ENCODE measurements at regions not wholly inside any gene's neighbourhood (a gene's known extent, or its start where the extent isn't known, plus 50 kb on each side); places are given as distances from the start of the nearest gene placed in this dataset.

DNA sequence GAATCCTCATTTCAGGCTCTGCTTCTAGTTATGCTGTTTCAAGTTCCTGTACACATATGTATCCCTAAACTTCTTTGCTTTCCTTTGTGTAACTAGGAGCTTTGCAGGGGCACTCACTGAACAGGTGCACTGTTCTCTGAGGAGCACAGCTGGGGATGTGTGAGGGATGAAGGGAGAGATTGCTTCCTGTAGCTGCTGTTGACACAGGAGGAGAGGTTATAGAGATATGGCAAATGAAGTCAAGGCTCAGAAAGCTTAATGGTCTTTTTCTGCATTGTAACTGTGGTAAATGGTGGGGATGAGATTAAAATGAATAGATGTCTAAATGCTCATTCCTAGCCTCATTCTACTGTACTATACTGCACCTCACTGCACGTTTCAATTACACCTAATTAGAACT, 454.3 kb downstream of the BTBD3 start:
- no peak for DNase-seq (ENCODE audit: low spot score)

DNA sequence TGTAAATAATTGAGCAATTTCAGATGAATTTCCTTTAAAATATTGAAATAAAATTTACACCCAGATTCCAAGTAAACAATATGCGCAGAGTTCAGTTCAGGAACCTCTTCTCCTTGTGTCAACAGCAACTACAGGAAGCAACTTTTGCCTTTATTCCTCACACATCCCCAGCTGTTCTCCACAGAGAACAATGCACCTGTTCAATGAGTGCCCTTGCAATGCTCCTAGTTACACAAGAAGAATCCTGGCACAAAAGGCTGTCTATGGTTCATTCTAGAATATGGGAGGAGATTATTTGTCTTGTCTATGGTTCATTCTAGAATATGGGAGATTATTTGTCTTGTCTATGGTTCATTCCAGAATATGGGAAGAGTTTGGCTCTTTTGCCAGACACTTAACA, 454.9 kb downstream of the BTBD3 start:
- no peak for DNase-seq (ENCODE audit: low spot score)

DNA sequence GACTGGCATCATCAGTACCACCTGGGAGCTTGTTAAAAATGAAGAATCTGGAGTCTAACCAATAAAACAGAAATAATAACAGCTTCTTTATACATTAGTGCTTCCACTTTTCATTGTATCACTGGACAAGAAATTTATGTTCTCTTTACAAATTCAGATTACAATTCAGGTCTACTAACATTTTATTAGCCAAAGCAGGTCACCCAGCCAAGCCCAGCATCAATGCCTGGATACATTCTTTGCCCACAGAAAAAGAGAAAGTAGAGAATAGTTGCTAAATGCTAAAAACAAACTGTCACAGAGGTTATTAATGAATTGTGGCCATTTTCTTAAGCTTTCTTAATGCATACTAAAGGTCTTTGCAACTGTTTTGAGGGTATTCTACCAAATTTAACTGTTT, 458.3 kb downstream of the BTBD3 start:
- DNase-seq (ENCODE audit: low spot score) = no peak

DNA sequence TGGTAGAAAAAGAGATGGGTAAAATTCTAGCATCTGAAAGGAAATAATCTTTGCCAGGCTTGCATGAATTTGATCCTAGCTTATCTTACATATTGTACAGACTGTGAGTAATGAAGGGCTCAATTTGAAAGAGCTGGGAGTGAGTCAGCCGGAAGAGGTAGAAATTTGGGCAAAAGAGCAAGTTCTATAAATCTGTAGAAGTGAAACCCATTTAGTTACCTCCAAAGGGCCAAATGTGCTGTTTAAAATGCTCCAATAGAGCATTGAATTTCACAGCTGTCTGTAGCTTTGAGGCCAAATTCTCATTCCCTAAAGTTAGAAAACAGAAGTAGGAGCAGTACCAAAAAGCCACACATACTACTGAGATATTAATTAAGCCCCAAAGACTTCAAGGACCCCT, 466.1 kb downstream of the BTBD3 start:
- DNase-seq (ENCODE audit: low spot score) = no peak

DNA sequence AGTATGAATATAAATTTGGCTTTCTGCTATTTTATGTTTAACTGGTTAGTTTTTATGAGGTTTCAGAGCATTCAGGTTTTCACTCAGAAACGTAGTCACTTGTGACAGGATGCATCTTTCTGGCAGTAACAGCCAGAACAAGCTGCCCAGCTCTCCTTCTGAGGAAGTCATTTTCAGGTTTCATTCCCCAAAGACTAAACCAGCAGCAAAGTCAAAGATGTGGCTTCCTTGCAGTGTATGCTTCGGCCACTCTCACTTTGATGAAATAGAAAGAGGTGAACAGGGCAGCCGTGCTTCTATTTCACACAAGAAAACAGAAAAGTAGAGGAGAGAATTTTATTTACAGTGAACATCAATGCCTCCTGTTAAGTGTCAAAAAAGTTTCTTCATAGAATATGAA, 469.1 kb downstream of the BTBD3 start:
- DNase-seq (ENCODE audit: low spot score) = no peak

DNA sequence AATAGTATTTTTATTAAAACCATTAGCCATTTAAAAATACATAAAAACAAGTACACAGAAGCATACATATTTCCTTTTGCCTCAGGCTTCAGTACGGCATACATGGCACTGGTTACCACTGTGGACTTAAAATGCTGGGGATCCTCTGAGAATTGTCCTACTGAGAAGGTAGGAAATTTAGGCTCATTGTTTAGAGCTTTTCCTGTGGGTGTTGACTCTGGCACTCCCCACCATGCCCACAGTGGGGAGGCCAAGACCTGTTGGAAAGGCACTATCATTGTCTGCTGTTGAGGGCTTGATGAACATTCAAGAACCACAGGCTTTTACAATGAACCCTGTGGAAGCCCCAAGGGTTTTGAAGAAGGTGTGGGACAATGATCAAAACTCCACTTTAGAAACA, 473.4 kb downstream of the BTBD3 start:
- DNase-seq (ENCODE audit: low spot score) = no peak

DNA sequence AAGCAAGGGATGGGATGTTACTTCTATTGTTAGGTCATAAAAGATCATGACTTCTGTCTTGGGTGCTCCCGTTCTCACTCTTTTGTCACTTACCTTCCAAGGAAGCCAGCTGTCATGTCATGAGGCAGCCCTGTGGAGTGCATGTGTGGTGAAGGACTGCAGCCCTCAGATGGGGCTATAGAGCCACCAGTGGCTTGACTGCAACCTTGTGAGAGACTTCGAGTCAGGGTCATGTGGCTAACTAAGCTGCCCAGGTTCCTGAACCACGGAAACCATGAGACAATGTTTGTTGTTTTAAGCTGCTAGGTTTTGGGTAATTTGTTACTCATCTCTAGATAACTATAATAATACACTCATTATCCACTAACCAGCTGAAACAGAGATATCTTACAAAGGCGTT, 477.1 kb downstream of the BTBD3 start:
- no peak for DNase-seq (ENCODE audit: low spot score)

DNA sequence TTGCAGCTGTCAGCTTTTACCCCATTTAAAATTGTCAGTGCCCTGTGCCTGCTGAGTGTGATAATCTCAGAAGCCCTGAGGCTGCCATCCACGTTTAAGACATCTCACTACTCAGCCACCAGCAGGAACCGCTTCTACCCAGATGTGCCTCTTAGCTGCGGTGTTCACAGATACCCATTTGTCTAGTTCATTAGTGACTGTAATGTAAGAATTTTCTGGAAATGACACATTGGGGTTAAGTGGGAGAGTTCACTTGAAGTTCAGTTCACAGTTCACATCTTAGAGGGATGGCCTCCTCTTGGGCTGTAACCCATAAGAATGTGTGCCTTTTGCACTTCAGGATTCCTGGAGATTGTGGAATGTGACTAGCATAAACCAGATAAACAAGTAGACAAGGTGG, 477.7 kb downstream of the BTBD3 start:
- DNase-seq (ENCODE audit: low spot score) = no peak

DNA sequence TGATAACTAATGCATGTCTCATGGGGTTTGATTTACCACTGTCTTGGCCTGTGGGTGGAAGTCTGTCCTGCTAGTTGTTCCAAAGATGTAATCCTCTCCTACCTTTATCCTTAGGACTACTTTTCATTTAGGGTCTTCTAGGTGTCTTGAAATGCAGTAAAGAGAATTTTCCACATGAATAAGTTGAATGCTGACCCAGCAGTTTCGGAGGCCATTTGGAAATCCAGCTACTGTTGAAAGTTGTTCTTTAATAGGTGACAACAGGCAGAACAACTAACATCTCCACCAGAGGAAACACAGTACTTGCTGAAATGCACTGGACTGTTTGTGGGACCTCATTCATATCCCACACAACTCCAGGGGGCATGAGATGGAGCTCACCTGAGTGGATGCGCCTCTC, 478.1 kb downstream of the BTBD3 start:
- no peak for DNase-seq (ENCODE audit: low spot score)

DNA sequence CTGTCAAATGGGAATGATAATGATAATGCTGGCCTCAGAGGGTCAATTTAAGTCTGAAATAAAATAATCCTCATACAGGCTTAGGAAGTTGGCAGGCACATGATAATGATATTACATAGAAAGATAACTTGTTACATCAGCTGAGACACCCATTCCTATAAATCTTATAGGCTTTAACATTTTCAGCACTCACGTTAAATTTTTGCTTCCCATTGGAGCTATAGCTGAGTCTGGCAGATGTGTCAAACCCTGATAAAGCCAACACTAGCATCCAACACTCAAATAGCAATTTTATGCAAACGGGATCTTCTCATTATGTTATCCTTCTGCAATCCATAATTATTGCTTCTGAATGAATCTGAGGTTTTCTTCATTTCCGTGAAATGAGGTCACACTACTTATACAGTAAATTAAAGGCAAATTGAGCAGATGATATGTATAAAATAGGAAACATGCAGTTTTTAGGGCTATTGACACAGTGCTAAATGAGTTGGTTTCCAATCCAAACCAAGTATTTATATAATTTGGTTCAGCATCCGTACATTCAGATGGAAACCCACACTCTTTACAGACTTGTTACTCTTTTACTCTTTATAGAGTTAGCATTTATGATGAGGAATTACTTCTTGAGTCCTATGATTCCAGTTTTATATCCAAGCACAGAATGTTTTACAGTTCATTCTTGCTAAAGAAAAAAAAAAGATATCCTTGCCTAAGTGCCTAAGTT, 481.6 kb downstream of the BTBD3 start:
- no peak for DNase-seq (ENCODE audit: low spot score)

DNA sequence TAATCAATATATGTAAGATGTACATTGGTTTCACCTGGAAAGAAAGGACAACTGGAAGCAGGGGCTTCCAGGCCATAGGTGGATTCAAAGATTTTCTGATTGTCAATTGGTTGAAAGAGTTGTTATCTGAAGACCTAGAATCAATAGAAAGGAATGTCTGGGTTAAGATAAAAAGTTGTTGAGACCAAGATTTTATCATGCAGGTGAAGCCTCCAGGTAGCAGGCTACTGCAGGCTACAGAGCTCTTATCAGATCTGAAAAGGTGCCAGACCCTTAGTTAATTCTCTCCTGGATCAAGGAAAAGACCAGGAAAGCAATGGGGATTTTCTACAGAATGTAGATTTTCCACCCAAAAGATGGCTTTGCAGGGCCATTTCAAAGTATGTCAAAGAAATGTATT, 487.2 kb downstream of the BTBD3 start:
- DNase-seq (ENCODE audit: low spot score) = no peak

DNA sequence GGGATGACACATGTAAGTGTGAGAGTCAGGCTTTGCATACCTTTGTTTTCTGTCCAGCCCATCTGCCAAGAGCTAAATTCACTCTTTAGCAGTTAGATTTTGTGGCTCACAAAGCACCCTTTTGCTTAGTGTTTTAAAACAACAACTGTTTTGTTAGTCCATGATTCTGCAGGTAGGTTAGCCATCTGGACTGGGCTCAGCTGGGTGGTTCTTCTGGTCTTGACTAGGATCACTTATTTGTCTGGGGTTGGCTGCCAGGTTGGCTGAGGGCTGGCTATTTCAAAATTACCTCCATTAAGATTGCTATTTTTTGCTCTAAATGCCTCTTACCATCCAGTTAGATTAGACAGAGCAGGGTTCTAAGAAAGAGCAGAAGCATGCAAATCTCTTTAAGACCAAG, 489.3 kb downstream of the BTBD3 start:
- no peak for DNase-seq (ENCODE audit: low spot score)

DNA sequence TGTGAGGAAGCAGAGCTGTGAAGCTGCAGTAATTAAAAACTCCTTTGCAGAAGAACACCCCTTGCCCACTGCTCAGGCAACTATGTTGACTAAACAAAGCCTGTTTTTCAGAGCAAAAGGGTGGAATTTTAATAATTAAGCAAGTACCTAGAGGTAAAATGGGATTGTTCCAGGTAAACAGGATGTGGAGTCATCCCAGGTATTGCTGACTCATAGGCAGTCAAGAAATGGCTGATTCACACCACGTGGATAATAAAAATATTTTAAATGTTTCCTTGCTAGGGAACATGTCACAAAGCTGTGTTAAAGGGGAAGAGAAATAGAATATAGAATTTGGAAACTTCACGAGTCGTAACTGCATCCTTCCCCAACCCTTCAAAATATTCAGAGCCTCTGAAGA, 491.8 kb downstream of the BTBD3 start:
- DNase-seq (ENCODE audit: low spot score) = no peak

DNA sequence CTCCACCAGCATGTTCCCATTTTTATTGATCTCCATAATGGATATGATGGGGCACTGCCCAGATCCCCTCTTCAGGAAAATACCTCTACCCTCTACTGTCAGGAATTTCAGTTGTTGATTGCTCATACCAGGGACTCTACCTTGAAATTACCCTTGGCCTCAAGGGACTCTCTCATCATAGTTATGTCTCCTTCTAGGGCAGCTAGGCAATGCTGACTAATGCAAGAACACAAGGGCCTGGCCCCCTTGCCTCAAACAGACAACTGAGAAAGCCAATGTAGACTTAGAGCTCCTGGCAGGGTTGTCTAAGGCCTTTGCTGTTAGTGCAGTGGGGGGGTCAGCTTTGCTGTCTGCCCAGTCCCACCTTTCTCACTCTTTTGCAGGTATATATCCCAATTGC, 493.1 kb downstream of the BTBD3 start:
- no peak for DNase-seq (ENCODE audit: low spot score)

DNA sequence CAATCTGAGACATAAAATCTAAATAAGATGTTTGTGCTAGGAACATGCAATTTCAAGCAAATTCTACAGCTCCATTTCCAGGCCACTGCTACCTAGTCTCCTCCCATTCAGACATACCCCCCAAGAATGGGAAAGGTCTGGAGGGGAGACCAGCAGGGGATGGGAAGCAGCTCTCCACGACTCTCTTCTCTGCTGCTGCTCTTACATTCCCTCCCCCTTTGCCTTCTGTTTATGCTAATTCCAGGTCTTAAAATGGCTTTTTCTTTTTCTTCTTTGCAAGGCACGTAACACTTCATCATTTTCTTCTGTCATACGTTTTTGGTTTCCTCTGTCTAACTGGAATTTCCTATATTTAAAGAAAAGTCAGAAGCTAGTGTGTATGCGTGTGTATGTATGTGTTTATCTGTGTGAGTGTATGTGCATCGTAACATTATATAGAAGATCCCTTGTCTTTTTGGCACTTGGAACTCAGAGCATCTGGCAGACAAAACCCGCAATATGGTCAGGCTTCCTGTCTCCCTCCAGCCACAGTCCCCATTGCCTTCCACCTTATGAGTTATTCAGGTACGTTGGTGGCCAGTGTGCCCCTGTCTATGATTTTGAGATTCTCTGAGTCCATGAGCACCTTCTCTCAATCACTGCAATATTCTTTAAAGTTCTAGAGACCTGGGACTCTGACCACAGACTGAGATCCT, 493.7 kb downstream of the BTBD3 start:
- DNase-seq (ENCODE audit: low spot score) = no peak

DNA sequence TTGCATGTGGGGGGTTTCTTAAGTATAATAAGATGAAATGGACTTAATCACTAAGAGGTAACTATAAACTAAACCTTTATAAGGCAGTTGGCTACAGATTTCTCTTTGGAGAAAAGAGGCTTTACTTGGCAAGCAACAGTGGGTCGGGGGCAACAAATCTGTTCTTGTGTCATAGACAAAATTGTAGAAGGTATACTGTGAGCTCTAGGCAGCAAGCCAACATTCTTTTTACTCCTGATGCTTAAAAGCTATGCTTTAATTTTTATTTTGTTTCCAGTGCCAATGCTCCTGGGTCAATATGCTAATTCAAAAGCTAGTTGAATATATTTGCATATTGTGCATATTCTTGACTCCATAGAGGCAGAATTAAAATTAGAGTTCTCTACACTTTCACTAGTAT, 495.4 kb downstream of the BTBD3 start:
- DNase-seq (ENCODE audit: low spot score) = no peak

DNA sequence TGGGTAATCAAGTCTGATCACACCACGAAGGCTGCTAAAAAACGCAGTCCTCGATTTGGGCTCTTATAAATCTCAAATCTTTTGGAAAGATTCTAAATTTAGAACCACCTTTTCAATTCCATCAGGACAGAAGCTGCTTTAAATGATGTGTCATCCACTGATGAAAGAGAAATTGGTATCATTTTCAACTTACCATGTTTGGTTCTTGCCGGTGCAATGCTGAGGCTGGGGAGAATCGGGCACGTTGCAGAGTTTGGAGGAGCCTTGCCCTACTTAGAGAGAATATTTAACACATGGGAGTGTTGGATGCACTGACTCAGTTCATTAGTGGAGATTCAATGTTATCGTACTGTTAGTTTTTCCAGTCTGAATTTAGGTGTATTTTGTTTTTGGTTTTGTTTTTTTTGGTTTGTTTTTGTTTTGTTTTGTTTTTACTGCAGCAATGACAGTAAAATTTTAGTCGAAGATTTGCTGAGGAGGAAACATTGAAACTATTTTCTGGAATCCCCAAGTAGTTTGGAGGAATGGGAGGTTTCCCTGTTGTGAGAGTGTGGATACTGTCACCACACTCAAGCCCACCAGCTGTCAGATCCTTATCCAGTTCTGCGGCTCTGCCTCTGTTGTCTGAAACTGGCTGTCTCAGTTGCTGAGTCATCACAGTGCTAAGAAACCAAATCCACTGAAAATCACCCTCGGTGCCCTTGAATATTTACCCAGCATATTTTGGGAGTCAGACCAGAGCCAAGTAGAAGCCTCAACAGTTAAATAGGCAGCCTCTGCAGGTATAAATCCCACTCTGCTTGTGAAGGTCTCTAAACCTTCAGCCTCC, 497.0 kb downstream of the BTBD3 start:
- no peak for DNase-seq (ENCODE audit: low spot score)

DNA sequence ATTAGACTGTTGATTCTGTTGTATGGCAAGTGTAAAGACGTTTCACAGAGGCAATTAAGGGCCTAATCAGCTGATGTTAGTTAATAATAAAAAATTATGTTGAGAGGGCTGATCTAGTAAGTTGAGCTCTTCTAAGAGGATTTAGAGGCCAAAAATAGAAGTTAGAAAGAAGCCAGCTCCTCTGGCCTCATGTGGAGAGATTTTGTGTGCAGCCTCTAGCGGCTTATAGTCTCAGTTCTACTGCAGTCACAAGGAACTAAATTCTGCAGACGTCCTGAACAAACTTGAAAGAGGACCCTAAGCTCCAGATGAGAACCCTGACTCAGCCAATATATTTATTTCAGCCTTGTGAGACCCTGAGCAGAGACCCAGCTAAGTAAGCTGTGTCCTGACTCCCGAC, 498.6 kb downstream of the BTBD3 start:
- no peak for DNase-seq (ENCODE audit: low spot score)

DNA sequence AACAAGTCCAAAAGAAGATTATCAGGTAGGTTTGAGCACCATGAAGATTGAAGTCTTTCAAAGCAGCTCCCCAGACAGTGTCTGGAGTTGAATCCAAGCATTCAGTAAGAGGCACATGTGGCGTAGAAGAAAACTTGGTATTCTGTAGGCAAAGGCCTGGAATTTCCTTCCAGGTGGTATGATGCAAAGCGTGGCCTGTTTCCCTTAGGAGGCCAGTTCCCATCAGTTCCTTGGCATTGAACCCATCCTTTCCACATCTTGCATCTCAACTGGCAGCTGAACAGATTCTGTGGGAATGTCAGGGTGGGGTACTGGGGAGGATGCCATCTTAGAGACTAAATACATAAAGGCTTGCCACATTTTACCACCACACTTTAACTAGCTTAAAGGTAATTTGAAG, 516.0 kb downstream of the BTBD3 start:
- no peak for DNase-seq (ENCODE audit: low spot score)

DNA sequence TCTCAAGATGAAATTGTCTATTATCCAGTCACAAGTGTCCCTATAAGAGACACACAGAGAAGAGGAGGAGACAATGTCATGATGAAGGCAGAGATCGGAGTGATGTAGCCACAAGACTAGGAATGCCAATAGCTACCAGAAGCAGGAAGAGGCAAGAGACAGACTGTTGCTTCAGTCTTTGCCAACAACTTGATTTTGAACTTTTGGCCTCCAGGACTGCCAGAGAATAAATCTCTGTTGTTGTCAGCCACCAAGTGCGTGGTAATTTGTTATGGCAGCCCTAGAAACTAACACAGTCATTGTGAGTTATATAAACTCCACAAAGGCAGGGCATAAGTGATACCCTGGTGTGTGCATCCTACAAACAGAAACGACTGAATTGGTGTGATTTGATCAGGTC, 517.0 kb downstream of the BTBD3 start:
- no peak for DNase-seq (ENCODE audit: low spot score)

DNA sequence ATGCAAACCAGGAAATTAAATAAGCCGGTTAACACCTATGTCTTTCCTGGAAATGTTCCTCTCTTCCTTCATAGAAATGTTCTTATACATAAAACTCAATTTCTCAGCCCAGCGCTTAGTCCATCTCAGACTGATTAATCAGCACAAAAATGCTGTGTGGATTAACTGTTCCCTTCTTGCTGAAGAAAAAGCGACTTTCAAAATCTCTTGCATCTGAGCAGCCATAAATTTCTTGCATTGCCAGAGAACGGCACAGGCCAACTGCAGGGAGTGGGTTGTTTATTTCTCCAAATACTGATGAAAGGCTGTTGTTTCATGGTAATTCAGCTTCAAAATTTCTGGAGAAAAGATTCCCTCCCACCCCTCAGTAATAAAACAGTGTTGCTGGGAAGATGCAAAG, 517.6 kb downstream of the BTBD3 start:
- no peak for DNase-seq (ENCODE audit: low spot score)

DNA sequence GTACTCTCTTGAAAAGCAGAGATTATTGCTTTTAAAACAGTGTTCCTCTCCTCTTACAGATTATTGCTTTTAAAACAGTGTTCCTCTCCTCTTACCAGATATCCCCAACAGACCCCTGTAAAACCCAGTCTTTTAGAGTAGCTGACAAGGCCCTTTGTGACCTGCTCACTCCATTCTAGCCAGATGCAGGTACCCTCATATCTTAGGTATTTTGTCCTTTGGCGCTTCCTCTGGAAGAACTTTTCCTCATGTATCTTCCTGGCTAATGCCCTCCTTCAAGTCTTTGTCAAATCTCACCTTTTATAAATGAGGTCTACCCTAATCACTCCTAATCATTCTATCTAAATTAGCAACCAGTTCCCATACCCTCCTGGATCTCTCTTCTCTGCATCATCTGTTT, 536.0 kb downstream of the BTBD3 start:
- DNase-seq (ENCODE audit: low spot score) = no peak

DNA sequence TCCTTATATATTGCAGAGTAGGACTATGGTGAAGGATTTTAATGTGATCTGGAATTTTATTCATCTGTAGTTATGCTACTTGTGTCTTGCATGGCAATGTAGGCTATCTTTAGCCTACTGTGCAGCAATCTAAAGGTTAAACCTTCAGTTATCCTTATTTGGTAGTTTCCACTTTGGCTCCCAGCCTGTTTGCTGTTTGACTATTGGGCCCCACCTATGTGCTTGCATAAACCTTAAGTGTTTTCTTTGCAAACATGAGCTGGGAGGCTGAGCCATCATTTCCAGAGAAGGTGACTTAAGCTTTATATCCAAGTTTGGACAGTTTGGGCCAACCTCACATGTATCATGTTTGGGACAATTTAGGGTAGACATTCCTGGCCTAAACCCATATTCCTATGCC, 537.5 kb downstream of the BTBD3 start:
- no peak for DNase-seq (ENCODE audit: low spot score)

All from HuH-7.5 (cell line).